Urothelium cell line (cell line): ENCODE measurements at regions not wholly inside any gene's neighbourhood (a gene's known extent, or its start where the extent isn't known, plus 50 kb on each side); places are given as distances from the start of the nearest gene placed in this dataset.

Experiments
- DNase-seq: peaks from one replicate; pipeline ENCODE4 v3.0.0; 2011; ENCODE audit warnings: low spot score, mixed read lengths
- FAIRE-seq: peaks from 2 replicates; lab custom pipeline; 2011; peaks lifted over from hg19 to GRCh38; lab: Jason Lieb, UNC

- FAIRE-seq (peak; percentile 5), DNase-seq (no peak)
These were observed 190.1 kb upstream of the GLI2 start for GRCh38 chr2:120545521-120546047.

GRCh38 chr2:120546048-120546864, 189.4 kb upstream of the GLI2 start:
- DNase-seq (peak; percentile 92), FAIRE-seq (peak; percentile 95)

GRCh38 chr2:120546865-120547390, 188.7 kb upstream of the GLI2 start:
- no peak for DNase-seq
- peak; percentile 71 for FAIRE-seq

- peak; percentile 72 for FAIRE-seq
These were observed 188.0 kb upstream of the GLI2 start for GRCh38 chr2:120547662-120548061.

GRCh38 chr2:120548627-120549608, 186.8 kb upstream of the GLI2 start:
- DNase-seq (no peak), FAIRE-seq (peak; percentile 74)

More at GRCh38 chr2:120547662-120548061, 188.0 kb upstream of the GLI2 start:
- no peak for DNase-seq

GRCh38 chr2:120549841-120550240, 185.8 kb upstream of the GLI2 start:
- FAIRE-seq: peak; percentile 62

GRCh38 chr2:120550282-120550681, 185.4 kb upstream of the GLI2 start:
- FAIRE-seq: no peak
- no peak for DNase-seq

More at GRCh38 chr2:120549841-120550240, 185.8 kb upstream of the GLI2 start:
- DNase-seq: no peak

DNA sequence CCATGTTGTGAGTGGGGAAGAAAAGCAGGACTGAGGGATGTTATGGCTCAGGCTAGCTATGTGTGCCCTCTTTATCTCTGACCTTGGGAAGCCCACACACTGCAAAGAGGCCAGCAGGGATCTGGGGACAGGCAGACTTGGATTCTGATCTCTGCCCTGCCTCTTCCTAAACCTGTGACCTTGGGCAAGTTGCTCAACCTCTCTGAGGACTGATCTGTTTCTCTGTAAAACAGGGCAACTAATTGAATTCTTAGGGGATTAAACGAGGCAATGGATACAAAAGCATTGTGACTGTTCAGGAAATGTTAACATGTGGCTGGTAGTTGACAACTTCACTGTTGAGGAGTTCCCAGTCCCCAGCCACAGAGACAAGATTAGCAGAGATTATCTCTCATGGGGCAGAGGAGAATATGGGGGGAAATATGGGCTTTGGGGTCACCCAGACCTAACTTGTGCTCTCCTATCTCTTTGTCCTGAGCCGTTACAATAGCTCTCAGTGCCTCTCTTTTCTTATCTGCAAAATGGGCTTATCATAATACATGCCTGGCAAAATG, 184.7 kb upstream of the GLI2 start:
- FAIRE-seq: no peak
- no peak for DNase-seq

GRCh38 chr2:120551522-120551921, 184.1 kb upstream of the GLI2 start:
- no peak for FAIRE-seq
- no peak for DNase-seq

GRCh38 chr2:120552079-120552478, 183.6 kb upstream of the GLI2 start:
- no peak for FAIRE-seq

GRCh38 chr2:120552800-120553481, 182.7 kb upstream of the GLI2 start:
- FAIRE-seq (peak; percentile 42), DNase-seq (peak; percentile 61)

More at GRCh38 chr2:120552079-120552478, 183.6 kb upstream of the GLI2 start:
- no peak for DNase-seq

- DNase-seq (no peak), FAIRE-seq (no peak)
These were observed 181.0 kb upstream of the GLI2 start for GRCh38 chr2:120554625-120555032.

DNA sequence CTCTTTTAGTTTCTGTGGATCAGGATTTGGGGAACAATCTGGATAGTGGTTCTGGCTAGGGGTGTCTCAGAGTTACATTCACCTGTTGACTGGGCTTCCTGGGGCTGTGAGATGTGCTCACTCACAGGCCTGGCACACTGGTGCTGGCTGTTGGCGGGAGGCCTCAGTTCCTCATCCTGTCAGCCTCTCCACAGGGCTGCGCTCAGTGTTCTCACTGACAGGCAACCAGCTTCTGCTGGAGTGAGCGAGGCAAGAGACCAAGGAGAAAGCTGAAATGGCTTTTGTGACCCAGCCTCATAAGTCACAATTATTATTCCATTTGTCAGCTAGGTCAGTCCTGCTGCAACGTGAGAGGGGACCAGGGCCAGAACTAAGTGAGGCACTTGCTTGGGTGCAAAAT, 180.6 kb upstream of the GLI2 start:
- DNase-seq (no peak), FAIRE-seq (no peak)

- no peak for FAIRE-seq
- DNase-seq: no peak
These were observed 178.8 kb upstream of the GLI2 start for GRCh38 chr2:120556911-120557310.

- DNase-seq (no peak), FAIRE-seq (peak; percentile 79)
These were observed 176.8 kb upstream of the GLI2 start for GRCh38 chr2:120558847-120559246.

DNA sequence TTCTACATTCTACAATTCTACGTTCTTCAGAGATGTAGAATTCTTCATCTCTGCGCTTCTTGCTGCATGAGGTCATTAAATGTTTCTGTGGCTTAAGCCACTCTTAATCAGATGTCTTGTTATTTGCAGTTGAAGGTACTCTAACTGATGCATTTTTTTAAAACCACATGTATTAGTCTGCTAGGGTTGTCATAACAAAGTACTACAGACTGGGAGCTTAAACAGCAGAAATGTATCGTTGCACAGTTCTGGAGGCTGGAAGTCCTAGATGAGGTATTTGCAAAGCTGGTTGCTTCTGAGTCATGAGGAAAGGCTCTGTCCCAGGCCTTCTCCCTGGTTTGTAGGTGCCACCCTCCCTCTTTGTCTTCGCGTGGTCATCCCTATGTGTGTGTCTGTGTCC, 176.3 kb upstream of the GLI2 start:
- DNase-seq (peak; percentile 84), FAIRE-seq (peak; percentile 90)

GRCh38 chr2:120560330-120560729, 175.3 kb upstream of the GLI2 start:
- DNase-seq (no peak), FAIRE-seq (peak; percentile 74)

DNA sequence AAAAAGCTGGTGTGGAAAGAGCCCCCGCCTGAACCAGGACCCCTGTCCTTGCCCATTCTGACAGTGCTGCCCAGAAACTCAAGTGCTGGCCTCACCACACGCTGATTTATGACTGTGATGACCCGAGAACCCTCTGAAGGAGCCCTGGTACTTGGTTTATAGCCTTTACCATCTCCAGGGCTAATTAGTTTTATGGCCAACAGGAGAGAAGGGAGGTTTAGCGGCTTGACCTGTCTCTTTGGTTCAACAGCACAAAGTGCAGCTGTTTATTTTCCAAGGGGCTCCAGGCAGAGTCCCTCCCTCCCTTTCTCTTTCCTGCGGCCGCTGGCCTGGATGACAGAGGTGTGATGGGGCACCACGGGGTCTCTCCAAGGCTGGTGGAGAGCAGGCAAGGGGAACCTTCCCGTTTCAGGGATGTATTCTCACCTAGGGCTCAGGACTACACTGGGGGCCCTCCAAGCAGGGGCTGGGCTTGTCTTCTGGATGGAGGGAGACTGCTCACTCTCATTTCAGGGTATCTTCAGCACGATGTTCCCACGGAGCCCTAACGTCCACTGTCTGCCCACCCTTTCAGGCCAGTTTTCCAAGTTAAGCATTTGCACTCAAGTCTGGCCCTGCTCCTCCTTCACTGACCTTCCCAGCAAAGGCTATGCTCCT, 174.2 kb upstream of the GLI2 start:
- FAIRE-seq: no peak
- no peak for DNase-seq

GRCh38 chr2:120562218-120563005, 173.3 kb upstream of the GLI2 start:
- FAIRE-seq (peak; percentile 95), DNase-seq (no peak)
